Neuronal stem cell (in vitro differentiated cells): ENCODE measurements at regions not wholly inside any gene's neighbourhood (a gene's known extent, or its start where the extent isn't known, plus 50 kb on each side); places are given as distances from the start of the nearest gene placed in this dataset.

Experiments
- DNase-seq: peaks from one replicate; pipeline ENCODE4 v3.0.0-alpha.2; 2013; ENCODE audit warnings: low spot score
- H2AFZ ChIP-seq: one replicate; pipeline ENCODE4 v1.6.1; 2013; ENCODE audit warnings: mild to moderate bottlenecking, low read length, inconsistent platforms
- H2AK5ac ChIP-seq: 2 replicates; pipeline ENCODE4 v1.6.1; 2013; ENCODE audit warnings: low read depth, mild to moderate bottlenecking, inconsistent platforms, low read length, moderate library complexity, mixed read lengths
- H2BK120ac ChIP-seq: 2 replicates; pipeline ENCODE4 v1.6.1; 2013; ENCODE audit warnings: low read depth, mild to moderate bottlenecking, inconsistent platforms, low read length, moderate library complexity, mixed read lengths
- H2BK12ac ChIP-seq: one replicate; pipeline ENCODE4 v1.6.1; 2013; ENCODE audit warnings: low read length, inconsistent platforms
- H2BK15ac ChIP-seq: 2 replicates; pipeline ENCODE4 v1.6.1; 2013; ENCODE audit warnings: mild to moderate bottlenecking, low read length, inconsistent platforms, mixed read lengths
- H2BK5ac ChIP-seq: one replicate; pipeline ENCODE4 v1.6.1; 2013; ENCODE audit warnings: inconsistent platforms, mild to moderate bottlenecking, low read length, moderate library complexity
- H3K14ac ChIP-seq: one replicate; pipeline ENCODE4 v1.6.1; 2013; ENCODE audit warnings: low read length, inconsistent platforms
- H3K18ac ChIP-seq: 2 replicates; pipeline ENCODE4 v1.6.1; 2013; ENCODE audit warnings: low read length, inconsistent platforms
- H3K23ac ChIP-seq: 2 replicates; pipeline ENCODE4 v1.6.1; 2013; ENCODE audit warnings: low read depth, mild to moderate bottlenecking, mixed read lengths, low read length, inconsistent platforms; ENCODE audit not compliant: poor library complexity
- H3K27ac ChIP-seq: replicated peaks from 3 replicates; pipeline ENCODE4 v1.5.1; 2013; ENCODE audit warnings: low read length, inconsistent platforms
- H3K27me3 ChIP-seq, 3 experiments: 2 replicates each; pipeline ENCODE4 v1.6.1; 2013; ENCODE audit warnings: low read length in 3 of 3, mild to moderate bottlenecking in 2 of 3, inconsistent platforms in 1 of 3, low read depth in 1 of 3, mixed read lengths in 1 of 3, moderate library complexity in 1 of 3; ENCODE audit not compliant: control insufficient read depth in 3 of 3, insufficient read depth in 3 of 3
- H3K36me3 ChIP-seq, 2 donors: replicated peaks in 1 of 2; 2 replicates each; pipeline ENCODE4 v1.6.1; 2013; ENCODE audit warnings: low read length in 2 of 2; ENCODE audit not compliant: control insufficient read depth in 2 of 2, insufficient read depth in 2 of 2
- H3K4ac ChIP-seq: 2 replicates; pipeline ENCODE4 v1.6.1; 2013; ENCODE audit warnings: inconsistent platforms, mild to moderate bottlenecking, low read length, moderate library complexity
- H3K4me1 ChIP-seq, 2 donors: 1 replicate in 1 of 2; 2 replicates in 1 of 2; pipeline ENCODE4 v1.6.1; 2013; ENCODE audit warnings: low read length in 2 of 2, low read depth in 1 of 2; ENCODE audit not compliant: control insufficient read depth in 2 of 2, insufficient read depth in 1 of 2
- H3K4me2 ChIP-seq: one replicate; pipeline ENCODE4 v1.6.1; 2013; ENCODE audit warnings: mild to moderate bottlenecking, low read length, inconsistent platforms; ENCODE audit not compliant: insufficient read depth, poor library complexity, severe bottlenecking
- H3K4me3 ChIP-seq, 2 donors: 2 replicates each; pipeline ENCODE4 v1.5.1; 2013; ENCODE audit warnings: low read length in 2 of 2, mild to moderate bottlenecking in 2 of 2, inconsistent platforms in 1 of 2, moderate library complexity in 1 of 2
- H3K79me1 ChIP-seq: one replicate; pipeline ENCODE4 v1.6.1; 2013; ENCODE audit warnings: low read depth, mild to moderate bottlenecking, inconsistent platforms, low read length, moderate library complexity
- H3K9ac ChIP-seq: one replicate; pipeline ENCODE4 v1.6.1; 2013; ENCODE audit warnings: mild to moderate bottlenecking, low read depth, low read length, inconsistent platforms; ENCODE audit not compliant: poor library complexity
- H3K9me3 ChIP-seq, 2 donors: replicated peaks in 1 of 2; 2 replicates each; pipeline versions ENCODE3 to v1.6.1; 2013; ENCODE audit warnings: low read length in 2 of 2, mild to moderate bottlenecking in 2 of 2, inconsistent platforms in 1 of 2, low read depth in 1 of 2, mixed read lengths in 1 of 2, moderate library complexity in 1 of 2; ENCODE audit not compliant: control insufficient read depth in 2 of 2, insufficient read depth in 1 of 2
- H4K8ac ChIP-seq: one replicate; pipeline ENCODE4 v1.6.1; 2013; ENCODE audit warnings: low read depth, mild to moderate bottlenecking, inconsistent platforms, low read length, moderate library complexity
- H4K91ac ChIP-seq: one replicate; pipeline ENCODE4 v1.6.1; 2013; ENCODE audit warnings: low read length, low read depth, mild to moderate bottlenecking, inconsistent platforms; ENCODE audit not compliant: poor library complexity
- WGBS, 2 donors: extraction: QIAGEN DNeasy Blood & Tissue Kit; methylation state at CpG; one replicate each; pipeline ENCODE4 v1.1.7; 2013; ENCODE audit warnings: missing lambda C conversion rate in 2 of 2, mixed read lengths in 1 of 2; ENCODE audit not compliant: insufficient read length in 2 of 2, insufficient replicate concordance in 1 of 2; ENCODE audit errors: extremely low coverage in 2 of 2; 5-methylcytosine and 5-hydroxymethylcytosine counted together

- Histone ChIP-seq H3K4me1 (no peaks in the 10 kb centered on the region), H3K9ac (no peak overlapping the region), H3K79me1 (no peaks in the 10 kb centered on the region), H4K8ac (no peak overlapping the region), H3K4me3 (no peak overlapping the region), H3K14ac (no peak overlapping the region), H3K18ac (no peak overlapping the region), H2AK5ac (no peak overlapping the region), H2AFZ (no peak overlapping the region), H3K27ac (no peak overlapping the region), H2BK15ac (no peak overlapping the region), H2BK120ac (no peak overlapping the region), H3K27me3 (no peaks in the 10 kb centered on the region), H3K9me3 (peaks cover 0 to 2% of the 10 kb centered on the region in 2 donors), H3K4ac (no peak overlapping the region), H2BK5ac (no peak overlapping the region), H3K4me2 (no peak overlapping the region), H2BK12ac (no peak overlapping the region), H3K36me3 (peaks cover 0 to 43% of the 10 kb centered on the region in 2 donors), H4K91ac (no peak overlapping the region), H3K23ac (no peak overlapping the region)
- DNase-seq = no peak
- no CpG with 5 or more reads among the region's 8 CpGs for WGBS, 2 donors
Measured at GRCh38 chr2:74052732-74053710, 68.3 kb downstream of the TET3 start.

DNA sequence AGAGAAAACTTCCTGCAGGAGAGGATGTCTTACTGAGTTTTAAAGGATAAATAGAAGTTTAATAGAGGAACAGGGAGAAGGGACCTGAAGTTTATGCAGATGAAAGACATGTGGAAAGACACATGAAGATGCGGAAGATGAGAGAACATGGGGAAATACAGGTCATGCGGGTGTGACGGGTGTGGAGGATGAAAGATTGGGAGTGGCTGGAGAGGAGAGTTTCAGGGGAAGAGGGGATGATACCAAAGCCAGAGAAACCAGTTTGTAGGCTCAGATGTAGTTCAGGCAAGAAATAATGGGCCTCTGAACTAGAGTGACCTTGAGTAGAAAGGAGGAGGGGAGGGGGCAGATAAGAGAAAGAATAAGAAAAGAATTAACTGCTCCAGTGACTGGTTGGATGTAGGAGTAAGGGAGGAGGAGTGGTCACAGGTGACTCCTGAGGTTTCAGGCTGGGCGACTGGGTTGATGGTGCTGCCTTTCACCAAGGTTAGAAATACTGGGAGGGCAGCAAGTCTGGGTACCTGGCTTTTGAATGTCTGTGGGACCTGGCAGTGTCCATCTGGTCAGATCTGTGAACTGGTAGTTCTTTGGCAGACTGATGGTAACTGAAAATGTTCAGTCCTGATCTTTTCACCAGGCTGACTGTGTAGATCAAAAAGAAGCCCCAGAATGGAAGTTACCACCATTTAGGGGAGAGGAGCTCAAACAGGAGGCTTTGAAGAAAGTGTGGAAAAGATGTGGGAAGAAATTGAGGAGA, 69.4 kb downstream of the TET3 start:
- peaks cover 0 to 38% of the 10 kb centered on the region in 2 donors for H3K36me3 ChIP-seq
- no peaks in the 10 kb centered on the region for H3K27me3 ChIP-seq
- H4K91ac ChIP-seq = no peak overlapping the region
- DNase-seq = no peak
- H3K4ac ChIP-seq = no peak overlapping the region
- H3K9me3 ChIP-seq = peaks cover 0 to 2% of the 10 kb centered on the region in 2 donors
- WGBS, 2 donors = 100% methylated on average over 2 of the region's 4 CpGs; no CpG with 5 or more reads in 1 of the 2 donors
- no peak overlapping the region for H2BK120ac ChIP-seq
- no peak overlapping the region for H2AK5ac ChIP-seq
- no peak overlapping the region for H2BK5ac ChIP-seq
- no peak overlapping the region for H3K4me2 ChIP-seq
- no peaks in the 10 kb centered on the region for H3K79me1 ChIP-seq
- H3K4me3 ChIP-seq = no peak overlapping the region
- no peaks in the 10 kb centered on the region for H3K4me1 ChIP-seq
- H2BK12ac ChIP-seq = no peak overlapping the region
- H3K23ac ChIP-seq = no peak overlapping the region
- H3K9ac ChIP-seq = no peak overlapping the region
- no peak overlapping the region for H2BK15ac ChIP-seq
- H3K14ac ChIP-seq = no peak overlapping the region
- no peak overlapping the region for H3K18ac ChIP-seq
- no peak overlapping the region for H3K27ac ChIP-seq
- no peak overlapping the region for H4K8ac ChIP-seq
- H2AFZ ChIP-seq = no peak overlapping the region

DNA sequence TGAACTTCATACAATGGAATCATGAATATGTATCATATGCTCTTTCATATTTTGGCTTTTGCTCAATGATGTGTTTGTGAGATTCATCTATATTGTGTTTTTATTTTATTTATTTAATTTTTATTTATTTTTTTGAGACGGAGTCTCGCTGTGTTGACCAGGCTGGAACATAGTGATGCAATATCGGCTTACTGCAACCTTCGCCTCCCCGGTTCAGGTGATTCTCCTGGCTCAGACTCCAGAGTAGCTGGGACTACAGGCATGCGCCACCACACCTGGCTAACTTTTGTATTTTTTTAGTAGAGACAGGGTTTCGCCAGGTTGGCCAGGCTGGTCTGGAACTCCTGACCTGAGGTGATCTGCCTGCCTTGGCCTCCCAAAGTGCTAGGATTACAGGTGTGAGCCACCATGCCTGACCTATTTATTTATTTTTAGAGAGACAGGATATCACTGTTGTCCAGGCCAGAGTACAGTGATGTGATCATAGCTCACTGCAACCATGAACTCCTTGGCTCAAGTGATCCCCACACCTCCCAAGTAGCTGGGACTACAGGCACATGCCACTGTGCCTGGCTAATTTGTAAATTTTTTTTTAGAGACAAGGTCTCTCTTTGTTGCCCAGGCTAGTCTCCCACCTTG, 74.5 kb downstream of the TET3 start:
- no peaks in the 10 kb centered on the region for H3K27me3 ChIP-seq
- no peak overlapping the region for H2BK15ac ChIP-seq
- no peak overlapping the region for H2BK12ac ChIP-seq
- DNase-seq = no peak
- no peak overlapping the region for H3K18ac ChIP-seq
- no peaks in the 10 kb centered on the region for H3K79me1 ChIP-seq
- no peak overlapping the region for H2AK5ac ChIP-seq
- H3K4me3 ChIP-seq = no peak overlapping the region
- H3K4me1 ChIP-seq = no peaks in the 10 kb centered on the region
- H4K8ac ChIP-seq = no peak overlapping the region
- H4K91ac ChIP-seq = no peak overlapping the region
- H3K36me3 ChIP-seq = peaks cover 0 to 34% of the 10 kb centered on the region in 2 donors
- no peak overlapping the region for H3K4me2 ChIP-seq
- H3K9me3 ChIP-seq = peaks cover 0 to 9% of the 10 kb centered on the region in 2 donors
- H2AFZ ChIP-seq = no peak overlapping the region
- no peak overlapping the region for H2BK5ac ChIP-seq
- no CpG with 5 or more reads among the region's 7 CpGs for WGBS, 2 donors
- no peak overlapping the region for H3K27ac ChIP-seq
- no peak overlapping the region for H3K14ac ChIP-seq
- no peak overlapping the region for H3K9ac ChIP-seq
- no peak overlapping the region for H3K4ac ChIP-seq
- H3K23ac ChIP-seq = no peak overlapping the region
- H2BK120ac ChIP-seq = no peak overlapping the region
